Panc1 (cell line): ENCODE measurements at regions not wholly inside any gene's neighbourhood (a gene's known extent, or its start where the extent isn't known, plus 50 kb on each side); places are given as distances from the start of the nearest gene placed in this dataset.

Experiments
- ATAC-seq: fragments of 200-7000 bp; cut with Tn5 transposase; 2 replicates; pipeline ENCODE4 v1.9.1; 2020; ENCODE audit warnings: mild to moderate bottlenecking, moderate library complexity
- BruUV-seq: library from RNA; stranded (reverse); fragments of 400-500 nt; replicated peaks from 2 replicates; lab custom pipeline; 2021; lab: Mats Ljungman, UMichigan
- CTCF ChIA-PET: fragments of 300-600 bp; sonication (Branson Sonifier 250); formaldehyde crosslinking; loops from one replicate; lab custom pipeline; 2022; ENCODE audit warnings: antibody characterized with exemption; lab: Charles Lee
- POLR2A ChIA-PET: fragments of 300-600 bp; sonication (Branson Sonifier 250); formaldehyde crosslinking; loops from one replicate; lab custom pipeline; 2022; ENCODE audit warnings: antibody characterized with exemption; lab: Charles Lee
- DNase-seq: peaks from one replicate; pipeline ENCODE4 v3.0.0-alpha.2; 2010; ENCODE audit warnings: low read depth, low spot score
- H3K27ac ChIP-seq: 2 replicates; pipeline ENCODE4 v1.5.1; 2011; ENCODE audit warnings: mild to moderate bottlenecking, low read length, inconsistent platforms
- H3K27me3 ChIP-seq: fragments of 200-500 bp; sonication (Bioruptor generic); 2 replicates; pipeline ENCODE4 v1.6.0; 2014; ENCODE audit warnings: low read length, inconsistent platforms; ENCODE audit not compliant: control insufficient read depth, insufficient read depth
- H3K36me3 ChIP-seq: fragments of 200-500 bp; sonication (Bioruptor generic); 2 replicates; pipeline ENCODE4 v1.5.1; 2014; ENCODE audit warnings: inconsistent platforms, mild to moderate bottlenecking, low read length, moderate library complexity; ENCODE audit not compliant: control insufficient read depth, insufficient read depth
- H3K4me1 ChIP-seq: 2 replicates; pipeline ENCODE4 v1.5.1; 2011; ENCODE audit warnings: inconsistent platforms, mild to moderate bottlenecking, low read length, moderate library complexity; ENCODE audit not compliant: control insufficient read depth, insufficient read depth
- H3K4me3 ChIP-seq, 2 experiments: 2 replicates each; pipeline ENCODE4 v1.5.1; 2011 to 2012; ENCODE audit warnings: low read depth in 2 of 2, low read length in 2 of 2, mild to moderate bottlenecking in 2 of 2, inconsistent platforms in 1 of 2, moderate library complexity in 1 of 2
- H3K9me3 ChIP-seq: fragments of 200-500 bp; sonication (Bioruptor generic); 2 replicates; pipeline ENCODE4 v1.5.1; 2014; ENCODE audit warnings: low read depth, mild to moderate bottlenecking, inconsistent platforms, low read length, moderate library complexity; ENCODE audit not compliant: control insufficient read depth, insufficient read depth
- POLR2AphosphoS5 ChIP-seq: IDR thresholded peaks from 2 replicates; pipeline ENCODE4 v1.6.1; 2012; ENCODE audit warnings: mild to moderate bottlenecking, low read depth, low read length, moderate library complexity
- SIN3A ChIP-seq: IDR thresholded peaks from 2 replicates; pipeline ENCODE4 v1.6.1; 2012; ENCODE audit warnings: low read depth, mild to moderate bottlenecking, low read length, moderate library complexity, borderline replicate concordance; ENCODE audit not compliant: insufficient read depth
- TCF7L2 ChIP-seq: IDR thresholded peaks from 2 replicates; pipeline ENCODE4 v1.6.1; 2011; ENCODE audit warnings: mild to moderate bottlenecking, low read depth, low read length, inconsistent platforms
- in situ Hi-C: cut with HindIII; loops from 2 replicates; pipeline ENCODE4 v1.10.0; 2016; ENCODE audit warnings: low sequenced_read_pairs, low pct_unique_long_range_greater_than_20kb
- intact Hi-C: fragments of 100-400 bp; cut with micrococcal nuclease; formaldehyde crosslinking; loops from one replicate; pipeline ENCODE4 v1.10.0; 2022; ENCODE audit not compliant: unreplicated experiment
- TF ChIP-seq, protein P1 (sequence below): fragments of 450-650 bp; IDR thresholded peaks from 2 replicates; pipeline ENCODE4 v1.5.1; 2017; ENCODE audit warnings: mild to moderate bottlenecking
- TF ChIP-seq, protein P2 (sequence below), 2 experiments: IDR thresholded peaks; 2 replicates each; pipeline ENCODE4 v1.6.1; 2011 to 2012; ENCODE audit warnings: low read depth in 2 of 2, control low read depth in 1 of 2, low read length in 1 of 2, mild to moderate bottlenecking in 1 of 2, moderate library complexity in 1 of 2; ENCODE audit not compliant: insufficient read depth in 1 of 2

DNA sequence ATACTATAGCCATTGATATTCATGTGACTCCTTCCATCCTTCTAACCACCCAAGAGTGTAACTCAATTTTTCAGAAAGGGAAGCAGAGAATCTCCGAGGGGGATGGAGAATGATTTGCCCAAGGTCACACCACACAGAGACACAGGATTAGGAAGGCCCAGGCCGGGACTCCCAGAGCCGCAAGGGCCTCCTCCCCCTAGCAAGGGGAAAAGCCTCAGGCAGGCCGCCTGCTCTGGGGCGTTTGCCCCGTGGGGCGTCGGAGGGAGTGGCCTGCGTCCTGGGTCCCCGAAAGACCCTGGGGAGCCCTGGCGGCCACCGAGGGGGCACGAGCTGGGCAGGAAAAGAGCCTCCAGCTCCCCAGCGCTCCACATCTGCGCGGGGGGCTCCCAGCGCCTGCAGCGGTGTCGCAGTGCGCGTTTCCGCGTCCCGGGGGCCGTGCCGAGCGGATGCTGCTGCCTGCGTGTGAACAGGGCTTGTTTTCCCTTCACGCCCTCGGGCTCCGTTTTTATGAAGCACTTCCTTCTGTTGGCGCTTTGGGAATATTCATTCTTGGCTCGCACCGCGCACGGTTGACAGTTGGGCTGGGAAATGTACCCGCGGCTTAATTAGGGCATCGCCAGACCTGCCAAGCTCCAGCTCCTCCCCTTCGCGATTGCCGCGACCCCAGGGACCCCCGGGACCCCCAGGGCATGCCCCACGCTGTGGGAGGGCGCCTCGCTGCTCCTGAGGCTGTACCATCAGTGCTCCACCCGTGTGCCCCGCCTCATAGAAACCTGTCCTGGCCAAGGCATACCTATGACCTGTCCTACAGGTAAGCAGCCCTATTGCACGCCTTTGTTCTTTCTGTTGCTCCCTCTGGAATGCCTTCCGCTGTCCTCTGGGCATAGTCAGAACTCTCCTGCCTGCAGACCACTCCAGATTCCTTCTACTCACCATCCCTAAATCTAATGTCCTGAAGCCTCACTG, 158.9 kb upstream of the GLI2 start:
- no peak for ATAC-seq
- TF ChIP-seq, protein P1, sequence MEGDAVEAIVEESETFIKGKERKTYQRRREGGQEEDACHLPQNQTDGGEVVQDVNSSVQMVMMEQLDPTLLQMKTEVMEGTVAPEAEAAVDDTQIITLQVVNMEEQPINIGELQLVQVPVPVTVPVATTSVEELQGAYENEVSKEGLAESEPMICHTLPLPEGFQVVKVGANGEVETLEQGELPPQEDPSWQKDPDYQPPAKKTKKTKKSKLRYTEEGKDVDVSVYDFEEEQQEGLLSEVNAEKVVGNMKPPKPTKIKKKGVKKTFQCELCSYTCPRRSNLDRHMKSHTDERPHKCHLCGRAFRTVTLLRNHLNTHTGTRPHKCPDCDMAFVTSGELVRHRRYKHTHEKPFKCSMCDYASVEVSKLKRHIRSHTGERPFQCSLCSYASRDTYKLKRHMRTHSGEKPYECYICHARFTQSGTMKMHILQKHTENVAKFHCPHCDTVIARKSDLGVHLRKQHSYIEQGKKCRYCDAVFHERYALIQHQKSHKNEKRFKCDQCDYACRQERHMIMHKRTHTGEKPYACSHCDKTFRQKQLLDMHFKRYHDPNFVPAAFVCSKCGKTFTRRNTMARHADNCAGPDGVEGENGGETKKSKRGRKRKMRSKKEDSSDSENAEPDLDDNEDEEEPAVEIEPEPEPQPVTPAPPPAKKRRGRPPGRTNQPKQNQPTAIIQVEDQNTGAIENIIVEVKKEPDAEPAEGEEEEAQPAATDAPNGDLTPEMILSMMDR = no peak
- TF ChIP-seq TCF7L2 (no peak), POLR2AphosphoS5 (no peak), SIN3A (no peak)
- TF ChIP-seq, protein P2, sequence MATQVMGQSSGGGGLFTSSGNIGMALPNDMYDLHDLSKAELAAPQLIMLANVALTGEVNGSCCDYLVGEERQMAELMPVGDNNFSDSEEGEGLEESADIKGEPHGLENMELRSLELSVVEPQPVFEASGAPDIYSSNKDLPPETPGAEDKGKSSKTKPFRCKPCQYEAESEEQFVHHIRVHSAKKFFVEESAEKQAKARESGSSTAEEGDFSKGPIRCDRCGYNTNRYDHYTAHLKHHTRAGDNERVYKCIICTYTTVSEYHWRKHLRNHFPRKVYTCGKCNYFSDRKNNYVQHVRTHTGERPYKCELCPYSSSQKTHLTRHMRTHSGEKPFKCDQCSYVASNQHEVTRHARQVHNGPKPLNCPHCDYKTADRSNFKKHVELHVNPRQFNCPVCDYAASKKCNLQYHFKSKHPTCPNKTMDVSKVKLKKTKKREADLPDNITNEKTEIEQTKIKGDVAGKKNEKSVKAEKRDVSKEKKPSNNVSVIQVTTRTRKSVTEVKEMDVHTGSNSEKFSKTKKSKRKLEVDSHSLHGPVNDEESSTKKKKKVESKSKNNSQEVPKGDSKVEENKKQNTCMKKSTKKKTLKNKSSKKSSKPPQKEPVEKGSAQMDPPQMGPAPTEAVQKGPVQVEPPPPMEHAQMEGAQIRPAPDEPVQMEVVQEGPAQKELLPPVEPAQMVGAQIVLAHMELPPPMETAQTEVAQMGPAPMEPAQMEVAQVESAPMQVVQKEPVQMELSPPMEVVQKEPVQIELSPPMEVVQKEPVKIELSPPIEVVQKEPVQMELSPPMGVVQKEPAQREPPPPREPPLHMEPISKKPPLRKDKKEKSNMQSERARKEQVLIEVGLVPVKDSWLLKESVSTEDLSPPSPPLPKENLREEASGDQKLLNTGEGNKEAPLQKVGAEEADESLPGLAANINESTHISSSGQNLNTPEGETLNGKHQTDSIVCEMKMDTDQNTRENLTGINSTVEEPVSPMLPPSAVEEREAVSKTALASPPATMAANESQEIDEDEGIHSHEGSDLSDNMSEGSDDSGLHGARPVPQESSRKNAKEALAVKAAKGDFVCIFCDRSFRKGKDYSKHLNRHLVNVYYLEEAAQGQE (IDR thresholded peaks at IDR 0.05; ENCODE audit: insufficient read depth in 1 of 2, low read depth in 2 of 2, low read length in 1 of 2) = no peak
- BruUV-seq = no TSS peak
- no peaks in the 10 kb centered on the region for H3K9me3 ChIP-seq
- no peaks in the 10 kb centered on the region for H3K36me3 ChIP-seq
- no peaks in the 10 kb centered on the region for H3K27me3 ChIP-seq
- no peak overlapping the region for H3K27ac ChIP-seq
- in situ Hi-C loops (no loop called here), intact Hi-C loops (no loop called here)
- no peak for DNase-seq
- no peak overlapping the region for H3K4me3 ChIP-seq
- CTCF ChIA-PET = no interaction called here
- POLR2A ChIA-PET = no interaction called here
- no peaks in the 10 kb centered on the region for H3K4me1 ChIP-seq

DNA sequence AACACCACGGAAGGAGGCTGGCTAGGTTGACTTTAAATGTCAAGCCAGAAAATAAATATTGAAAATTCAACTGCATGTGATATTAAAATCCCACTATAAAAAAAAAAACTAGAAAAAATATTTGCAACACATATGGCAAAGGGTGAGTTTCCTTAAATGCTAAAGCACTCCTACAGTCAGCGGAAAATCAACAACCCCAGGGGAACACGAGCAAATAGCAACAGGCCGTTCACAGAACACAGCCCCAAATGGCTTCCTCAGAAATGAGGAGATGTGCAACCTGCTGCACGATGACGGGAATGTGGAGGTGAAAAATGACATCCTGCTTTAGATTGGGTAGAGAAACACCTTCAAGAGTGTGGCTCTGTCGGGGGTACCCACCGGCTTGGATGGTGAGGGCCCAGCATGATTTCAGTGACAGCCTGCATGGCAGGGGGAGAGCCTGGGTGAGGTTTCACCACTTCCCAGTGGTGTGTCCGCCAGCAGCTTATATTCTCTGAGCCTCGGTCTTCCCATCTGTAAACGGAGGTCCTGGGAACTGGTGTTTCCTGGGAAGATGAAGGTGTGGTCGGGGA, 157.9 kb upstream of the GLI2 start:
- no peak overlapping the region for H3K27ac ChIP-seq
- H3K36me3 ChIP-seq = no peaks in the 10 kb centered on the region
- no TSS peak for BruUV-seq
- DNase-seq (no peak), ATAC-seq (no peak)
- TF ChIP-seq SIN3A = no peak
- TF ChIP-seq TCF7L2 = no peak
- 0 out of 2 replicates have a peak, but pooled peaks cover 3% of the 10 kb centered on the region for H3K27me3 ChIP-seq
- ChIA-PET CTCF (no interaction called here), POLR2A (no interaction called here)
- in situ Hi-C loops (no loop called here), intact Hi-C loops (no loop called here)
- no peak overlapping the region for H3K4me3 ChIP-seq
- no peaks in the 10 kb centered on the region for H3K9me3 ChIP-seq
- no peaks in the 10 kb centered on the region for H3K4me1 ChIP-seq
